ENCODE measurements at regions not wholly inside any gene's neighbourhood (a gene's known extent, or its start where the extent isn't known, plus 50 kb on each side); places are given as distances from the start of the nearest gene placed in this dataset.
"Not testable (repeated sequence)": the region's sequence is repeated elsewhere in the genome, so short reads cannot be mapped to it uniquely, and the experiment has no call there.

DNA sequence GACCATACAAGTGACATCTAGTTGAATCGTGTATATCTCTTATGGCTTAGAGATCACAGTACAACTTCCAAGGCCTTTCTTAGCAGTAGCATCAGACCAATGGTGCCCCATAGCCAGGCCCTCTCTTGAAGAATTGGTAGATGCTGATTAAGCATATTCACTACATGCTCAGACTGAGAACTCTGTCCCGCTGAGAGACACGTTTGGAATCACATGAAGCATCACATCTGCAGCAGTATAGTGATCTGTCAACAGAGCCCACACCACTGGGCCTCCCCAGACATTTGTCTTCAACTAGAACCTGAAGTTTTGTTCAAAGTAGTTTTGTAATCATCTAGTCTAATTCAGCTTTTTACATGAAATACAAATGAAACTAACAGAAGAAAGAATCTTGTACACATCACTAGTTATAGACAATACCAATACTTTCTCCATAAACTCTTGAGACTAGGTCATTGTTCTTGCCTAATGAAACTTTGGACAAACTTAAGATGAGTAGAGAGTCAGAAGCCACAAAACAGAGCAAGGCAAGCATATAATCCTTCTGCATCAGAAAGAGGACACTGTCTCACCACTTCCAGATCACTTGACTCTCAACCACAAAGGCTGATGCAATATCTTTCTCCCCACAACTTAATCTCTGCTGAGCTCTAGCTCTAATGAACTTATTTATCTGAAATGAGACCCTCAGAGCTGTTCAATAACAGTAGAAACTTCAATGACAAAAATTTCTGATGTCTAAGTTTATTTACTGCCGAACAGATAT, 182.7 kb downstream of the TBX18 start:
- DNase-seq (ENCODE audit: low read depth), result peak; percentile 96

DNA sequence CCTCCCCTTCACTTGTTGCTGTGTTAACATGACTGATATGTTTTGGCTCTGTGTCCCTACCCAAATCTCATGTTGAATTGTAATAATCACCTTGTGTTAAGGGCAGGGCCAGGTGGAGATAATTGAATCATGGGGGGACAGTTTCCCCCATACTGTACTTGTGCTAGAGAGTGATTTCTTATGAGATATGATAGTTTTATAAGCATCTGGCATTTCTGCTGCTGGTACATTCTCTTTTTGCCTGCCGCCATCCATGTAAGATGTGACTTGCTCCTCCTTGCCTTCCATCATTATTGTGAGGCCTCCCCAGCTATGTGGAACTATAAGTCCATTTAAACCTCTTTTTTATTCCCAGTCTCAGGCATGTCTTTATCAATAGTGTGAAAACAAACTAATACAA, 185.0 kb downstream of the TBX18 start:
- DNase-seq (ENCODE audit: low read depth), result no peak

DNA sequence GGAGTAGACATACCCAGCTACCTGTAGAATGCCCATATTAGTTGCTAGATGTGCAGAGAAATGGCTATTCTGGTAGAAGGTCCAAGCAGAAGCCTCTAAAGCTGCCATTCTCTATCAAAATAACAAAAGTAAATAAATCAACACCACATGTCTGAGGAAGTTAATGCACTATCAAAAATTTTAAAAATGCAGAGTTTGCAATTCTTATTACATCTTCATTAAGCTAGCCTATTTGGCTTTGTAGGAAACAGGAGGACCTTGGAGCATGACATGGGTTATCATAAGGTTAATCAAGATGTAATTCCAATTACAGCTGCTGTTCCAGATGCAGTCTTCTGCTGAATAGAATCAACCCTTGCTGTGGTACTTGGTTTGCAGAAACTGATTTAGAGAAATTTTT, 188.4 kb downstream of the TBX18 start:
- DNase-seq (ENCODE audit: low read depth), result no peak

DNA sequence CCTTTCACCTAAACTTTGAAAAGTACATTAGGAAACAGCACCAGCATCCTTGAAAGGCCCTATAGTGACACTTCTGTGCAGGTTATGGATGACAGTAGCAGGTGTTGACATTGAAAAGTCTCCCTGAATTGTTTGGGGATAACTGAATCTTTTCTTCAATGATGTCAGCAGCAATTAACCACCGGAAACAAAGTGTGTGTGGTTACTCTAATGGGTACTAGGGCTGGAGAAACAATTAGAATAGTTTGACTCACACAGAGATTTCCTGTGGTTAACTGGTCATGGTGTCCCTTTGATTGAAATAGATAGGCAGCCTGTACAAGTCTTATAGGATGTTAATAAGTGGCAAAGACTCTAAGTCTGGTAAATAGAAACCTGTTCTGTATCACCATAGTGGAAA, 189.1 kb downstream of the TBX18 start:
- peak; percentile 48 for DNase-seq (ENCODE audit: low read depth)

DNA sequence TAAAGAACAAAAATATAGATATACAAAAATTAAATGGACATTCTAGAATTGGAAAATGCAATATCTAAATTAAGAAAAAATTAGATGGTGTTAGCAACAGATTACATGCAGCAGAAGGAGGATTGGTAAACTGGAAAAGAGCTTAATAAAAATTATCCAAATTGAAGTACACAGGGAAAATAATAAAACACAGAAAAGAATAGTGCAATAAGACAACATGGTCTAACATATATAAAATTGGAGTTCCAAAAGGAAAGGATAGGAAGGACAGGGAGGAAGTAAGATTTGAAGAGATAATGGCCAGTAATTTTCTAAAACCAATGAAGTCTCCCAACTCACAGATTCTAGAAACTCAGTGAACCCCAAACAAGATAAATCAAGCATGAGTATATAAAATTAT, 194.5 kb downstream of the TBX18 start:
- DNase-seq (ENCODE audit: low read depth), result no peak

DNA sequence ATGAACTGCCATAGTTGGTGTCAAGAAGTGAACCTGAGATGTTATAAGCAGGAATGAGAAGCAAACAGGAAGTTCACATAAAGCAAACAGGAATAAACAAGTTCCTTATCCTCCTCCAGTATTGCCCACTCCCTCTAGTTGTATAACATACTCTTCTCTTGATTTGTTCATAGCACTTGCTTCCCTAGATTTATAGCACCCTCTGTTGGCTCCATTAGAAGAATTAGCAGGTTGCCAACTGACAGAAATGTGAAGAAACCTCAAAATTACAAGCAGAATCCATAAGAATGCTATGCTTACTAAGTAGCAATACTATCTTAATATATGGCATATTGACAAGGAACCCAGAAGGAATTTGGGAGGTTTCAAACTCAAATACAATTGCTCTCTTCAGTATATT, 195.4 kb downstream of the TBX18 start:
- peak; percentile 71 for DNase-seq (ENCODE audit: low read depth)

DNA sequence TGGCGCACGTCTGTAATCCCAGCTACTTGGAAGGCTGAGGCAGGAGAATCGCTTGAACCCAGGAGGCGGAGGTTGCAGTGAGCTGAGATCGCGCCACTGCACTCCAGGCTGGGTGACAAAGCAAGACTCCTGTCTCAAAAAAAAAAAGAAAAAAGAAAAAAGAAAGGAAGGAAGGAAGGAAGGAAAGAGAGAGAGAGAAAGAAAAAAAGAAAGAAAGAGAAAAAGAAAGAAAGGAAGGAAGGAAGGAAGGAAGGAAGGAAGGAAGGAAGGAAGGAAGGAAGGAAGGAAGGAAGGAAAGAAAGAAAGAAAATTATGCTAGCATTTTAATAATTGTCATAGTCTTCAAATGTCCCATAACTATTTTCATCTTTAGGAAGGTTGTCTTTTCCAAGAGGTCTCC, 198.7 kb downstream of the TBX18 start:
- DNase-seq (ENCODE audit: low read depth), result not testable (repeated sequence)

DNA sequence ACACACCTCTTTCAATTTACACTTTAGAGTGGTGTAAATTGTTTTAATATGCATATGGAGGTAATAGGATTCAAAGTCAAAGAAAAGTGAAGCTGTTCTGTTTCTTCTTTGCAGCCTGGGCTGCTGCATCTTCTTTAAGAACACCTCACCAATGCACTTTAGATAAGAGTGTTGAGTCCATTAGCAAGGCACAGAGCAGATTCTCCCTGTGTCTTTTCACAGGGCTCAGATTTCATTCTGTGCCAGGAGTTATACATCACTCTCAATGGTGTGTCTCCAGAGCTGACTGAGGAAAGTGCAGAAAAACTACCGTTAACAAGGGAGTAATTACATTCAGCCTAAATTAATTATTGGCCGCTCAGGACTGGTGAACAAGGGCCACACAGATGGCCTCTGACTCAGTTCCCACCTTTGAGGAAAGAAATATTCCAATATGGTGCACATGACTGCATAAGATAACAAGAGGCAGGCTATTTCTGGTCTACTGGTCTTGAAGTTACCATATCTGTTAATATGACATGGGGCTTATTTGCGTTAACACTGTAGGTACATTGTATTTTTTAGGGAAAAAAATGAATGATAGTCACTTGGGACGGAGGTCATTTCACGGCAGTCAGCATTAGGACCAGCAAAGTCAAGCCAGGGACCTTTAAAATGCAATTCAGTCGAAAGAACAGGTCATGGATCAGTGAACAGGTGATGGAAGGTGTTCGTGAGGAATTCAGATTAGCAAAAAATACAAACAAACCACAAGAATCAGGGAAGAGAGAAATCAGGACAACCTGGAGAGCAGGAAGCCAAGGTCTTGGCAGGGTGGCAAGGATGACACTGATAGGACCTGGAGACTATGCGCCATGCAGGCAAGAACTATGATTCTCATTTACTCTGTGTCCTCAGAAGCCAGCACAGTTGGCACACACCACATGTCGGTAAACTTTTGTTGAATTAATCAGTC, 203.7 kb downstream of the TBX18 start:
- no peak for DNase-seq (ENCODE audit: low read depth)

DNA sequence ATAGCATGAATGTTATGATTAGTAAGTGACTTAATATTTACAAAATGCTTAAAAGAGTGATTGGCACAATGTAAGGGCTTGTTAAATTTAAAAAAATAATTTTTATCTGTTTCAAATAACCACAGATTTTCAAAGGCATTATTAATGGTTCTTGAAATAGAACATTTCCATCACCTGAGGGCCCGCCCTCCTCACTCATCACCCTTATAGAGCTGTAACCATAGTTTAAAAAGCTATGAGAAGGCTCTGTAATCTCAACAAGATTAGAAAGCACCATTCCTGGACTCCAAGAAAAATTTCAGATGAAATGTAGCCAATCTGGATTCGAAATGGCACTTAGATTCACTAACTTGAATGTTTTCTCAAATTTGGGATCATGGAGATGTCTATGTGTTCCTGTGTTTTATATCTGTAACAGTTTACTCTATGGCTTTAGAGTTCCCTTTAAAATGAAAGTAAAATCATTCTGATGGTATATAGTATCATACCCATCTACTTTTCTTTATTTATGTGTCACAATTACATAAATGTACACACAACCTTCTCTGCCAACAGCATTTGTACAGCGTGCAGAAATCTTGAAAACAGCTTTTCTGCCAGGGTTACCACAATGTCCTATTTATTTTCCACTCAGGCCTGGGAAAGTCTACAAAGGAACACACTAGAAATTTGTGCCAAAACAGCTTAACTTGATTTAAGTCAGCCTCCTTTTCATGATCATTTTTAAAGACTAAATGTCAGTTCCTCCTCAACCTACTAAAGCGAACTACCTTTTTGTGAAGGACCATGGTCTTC, 207.7 kb downstream of the TBX18 start:
- no peak for DNase-seq (ENCODE audit: low read depth)

DNA sequence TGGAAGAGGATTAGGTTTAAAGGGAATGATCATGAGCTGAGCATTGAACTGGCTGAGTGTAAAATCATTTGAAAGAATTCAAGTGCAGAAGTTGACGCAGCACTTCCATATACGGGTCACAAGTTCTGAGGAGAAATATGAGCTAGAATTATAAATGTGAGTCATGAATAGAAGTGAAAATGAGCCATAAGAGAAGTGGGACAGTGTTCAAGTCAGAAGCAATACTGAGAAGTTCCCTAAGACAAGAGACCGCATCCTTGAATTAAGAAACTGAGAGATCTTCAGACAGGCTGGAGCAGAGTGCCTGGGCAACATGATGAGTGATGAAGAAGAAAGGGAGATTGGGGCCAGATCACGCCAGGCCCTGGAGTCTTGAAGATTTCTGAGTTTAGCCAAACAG, 209.7 kb downstream of the TBX18 start:
- peak; percentile 38 for DNase-seq (ENCODE audit: low read depth)

DNA sequence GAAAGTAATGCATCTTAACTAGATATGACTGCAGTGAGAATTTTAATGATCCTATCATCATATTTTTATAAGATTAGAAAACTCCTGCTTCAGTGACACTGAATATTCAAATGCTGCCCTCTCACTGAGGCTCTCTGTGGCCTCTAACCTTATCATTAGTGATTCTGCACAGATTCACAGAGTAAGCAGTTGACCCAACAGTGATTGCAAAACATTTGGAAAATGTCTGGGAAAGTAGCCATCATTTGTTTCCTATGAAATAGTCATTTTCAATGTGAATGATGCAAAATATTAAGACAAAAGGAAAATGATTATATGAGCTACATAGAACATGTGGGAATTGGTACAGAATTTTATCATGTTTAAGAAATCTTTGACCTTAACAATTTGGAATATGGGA, 210.3 kb downstream of the TBX18 start:
- DNase-seq (ENCODE audit: low read depth), result peak; percentile 52

DNA sequence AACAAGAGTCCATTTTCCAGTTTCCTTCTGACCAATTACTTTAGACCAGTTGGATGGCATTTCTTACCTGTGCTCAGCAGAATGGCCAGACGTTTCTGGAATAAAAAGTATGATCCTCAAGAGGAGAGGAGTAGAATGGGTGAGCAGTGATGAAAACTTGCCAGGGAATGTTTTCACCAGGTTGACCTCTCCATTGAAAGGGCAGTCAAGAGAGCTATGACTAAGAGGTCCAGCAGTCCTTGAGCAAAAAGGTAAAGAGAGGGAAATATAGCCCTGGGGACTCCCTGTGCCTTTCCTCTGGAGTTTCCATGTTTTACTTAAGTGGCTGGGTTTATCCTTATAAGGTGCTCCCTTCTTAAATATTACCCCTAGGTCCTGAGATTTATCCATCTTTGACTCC, 210.9 kb downstream of the TBX18 start:
- peak; percentile 50 for DNase-seq (ENCODE audit: low read depth)

DNA sequence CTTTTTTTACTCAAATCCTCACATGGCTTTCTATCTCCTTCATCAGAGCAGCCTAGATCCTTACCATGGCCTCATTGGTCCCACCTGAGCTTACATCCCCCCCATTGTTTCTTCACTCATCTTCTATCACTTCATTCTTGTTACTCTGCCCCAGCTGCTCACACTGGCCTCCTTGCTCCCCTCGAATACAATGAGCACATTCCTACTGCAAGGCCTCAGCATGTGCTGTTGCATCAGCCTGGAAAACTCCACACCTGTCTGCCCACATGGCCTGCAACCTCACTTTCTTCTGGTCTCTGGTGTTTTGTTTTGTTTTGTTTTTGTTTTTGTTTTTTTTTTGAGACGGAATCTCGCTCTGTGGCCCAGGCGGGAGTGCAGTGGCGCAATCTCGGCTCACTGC, 212.6 kb downstream of the TBX18 start:
- no peak for DNase-seq (ENCODE audit: low read depth)

DNA sequence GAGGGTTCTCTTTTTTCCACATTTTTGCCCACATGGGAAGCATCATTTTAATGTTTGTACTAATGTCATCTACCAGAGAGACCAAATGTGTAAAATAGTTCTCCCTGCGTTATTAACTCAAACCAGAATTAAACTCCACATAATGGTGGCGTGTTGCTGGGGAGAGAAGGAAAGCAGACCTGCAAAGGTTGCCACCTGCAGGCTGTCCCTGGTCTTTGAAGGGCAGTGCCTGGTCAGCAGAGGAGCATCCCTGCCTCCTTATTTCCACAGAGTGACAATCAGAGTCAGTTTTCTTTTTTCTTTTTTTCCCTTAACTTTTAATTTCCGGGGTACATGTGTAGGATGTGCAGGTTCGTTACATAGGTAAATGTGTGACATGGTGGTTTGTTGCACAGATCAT, 214.5 kb downstream of the TBX18 start:
- DNase-seq (ENCODE audit: low read depth), result peak; percentile 28

DNA sequence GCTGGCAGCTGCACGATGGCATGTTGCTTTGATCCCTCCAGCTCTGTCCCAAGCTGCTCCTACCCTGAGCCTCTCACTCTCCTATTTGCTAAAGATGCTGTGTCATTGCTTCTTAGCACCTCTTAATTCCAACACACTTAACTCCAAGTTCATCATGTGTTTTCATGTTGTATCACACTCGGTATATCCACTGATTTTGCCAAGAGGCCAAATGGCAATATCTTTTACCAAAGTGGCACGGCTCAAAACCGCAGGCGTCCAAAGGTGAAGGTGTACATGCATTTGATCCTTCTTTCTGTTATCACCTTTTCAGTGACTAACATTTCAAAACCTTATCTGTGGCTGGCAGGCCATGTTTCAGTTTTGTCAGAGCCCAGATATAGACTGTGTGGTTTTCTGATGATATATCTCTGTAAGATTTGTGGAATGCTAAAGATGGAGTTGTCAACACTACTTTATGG, 217.0 kb downstream of the TBX18 start:
- DNase-seq (ENCODE audit: low read depth), result peak; percentile 37

DNA sequence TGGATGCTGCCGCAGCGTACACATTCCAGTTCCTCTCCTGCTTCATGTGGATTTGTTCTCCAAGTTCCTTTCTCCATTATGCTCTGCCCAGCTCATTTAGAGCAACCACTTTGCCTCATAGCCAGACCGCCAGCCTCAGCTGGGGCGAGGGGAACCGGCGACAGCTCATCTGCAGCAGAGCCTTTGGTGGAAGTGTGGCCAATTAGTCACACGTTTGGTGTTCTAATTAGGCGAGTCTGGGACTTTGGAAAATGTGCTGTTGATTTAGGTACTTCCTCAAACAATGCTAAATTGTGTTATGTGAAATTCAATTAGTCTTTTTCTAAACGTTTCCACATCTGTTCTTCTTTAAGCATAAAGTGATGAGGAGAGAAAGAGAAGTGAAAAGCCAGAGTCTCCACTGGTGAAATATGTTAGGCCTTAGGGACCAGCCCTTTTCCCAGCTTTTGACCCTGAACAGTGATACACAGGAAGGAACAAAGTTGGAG, 217.9 kb downstream of the TBX18 start:
- no peak for DNase-seq (ENCODE audit: low read depth)

DNA sequence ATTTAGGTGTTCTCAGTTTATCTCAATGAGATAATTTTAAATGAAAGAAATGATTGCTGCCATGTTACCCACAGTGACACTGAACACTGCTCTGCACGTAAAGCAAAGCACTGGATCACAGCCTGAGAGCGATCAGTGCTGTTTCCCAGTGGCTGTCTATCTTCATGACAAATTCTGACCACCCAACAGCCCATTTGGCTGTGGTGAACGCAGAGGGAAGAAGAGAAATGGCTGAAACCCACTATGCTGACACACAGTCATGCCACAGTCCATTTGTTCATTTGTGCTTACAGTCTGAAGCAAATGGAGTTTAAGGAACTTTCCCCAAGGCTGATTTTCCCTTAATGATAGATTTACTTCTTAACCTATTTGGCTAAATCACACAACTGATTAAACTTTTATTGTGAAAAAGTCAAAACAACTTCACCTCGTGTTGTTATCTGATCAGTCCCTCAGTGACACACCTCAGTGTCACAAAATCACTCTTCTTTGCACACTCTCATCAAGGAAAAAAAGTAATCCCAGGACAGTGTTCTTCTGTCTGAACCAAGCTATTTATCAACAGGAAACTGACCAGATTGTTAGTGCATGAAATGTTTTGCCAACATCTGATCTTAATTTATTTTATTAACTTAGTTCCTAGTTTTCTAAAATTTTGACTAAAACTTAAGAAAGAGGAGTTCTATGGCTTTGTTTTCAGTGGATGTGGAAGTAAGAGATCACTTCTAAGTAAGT, 225.1 kb downstream of the TBX18 start:
- DNase-seq (ENCODE audit: low read depth), result no peak

DNA sequence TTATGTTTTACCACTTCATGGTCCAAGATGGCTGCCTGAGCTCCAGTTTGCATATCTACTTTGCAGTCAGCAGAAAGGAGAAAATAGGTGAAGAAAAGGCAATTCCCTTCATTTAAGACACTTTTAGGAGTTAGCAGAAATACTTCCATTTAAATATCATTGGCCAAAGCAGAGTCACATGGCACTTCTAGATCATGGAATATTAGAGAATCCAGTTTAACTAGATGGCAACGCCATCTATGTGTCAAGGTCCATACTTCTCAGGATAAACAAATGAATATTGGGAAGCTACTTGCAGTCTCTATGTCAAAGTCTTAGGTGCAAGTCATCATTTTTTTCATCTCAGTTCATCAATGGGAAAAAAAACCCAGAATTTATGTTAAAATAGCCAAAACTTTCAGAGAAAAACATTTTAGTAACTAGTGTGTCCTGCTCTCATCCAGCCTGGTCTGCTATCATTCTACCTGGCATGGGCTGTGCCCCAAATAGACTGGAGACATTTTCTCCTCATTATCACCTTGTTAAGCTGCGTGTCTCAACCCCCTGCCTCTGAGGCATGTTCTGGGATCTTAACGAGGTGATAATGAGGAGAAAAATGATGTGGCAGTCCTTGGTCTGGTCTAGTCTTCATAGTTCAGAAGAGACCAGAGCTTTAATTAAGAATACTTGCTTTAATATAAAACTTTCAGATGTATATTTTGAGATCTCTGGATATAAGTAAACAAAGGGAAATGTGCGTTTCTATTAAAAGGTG, 227.3 kb downstream of the TBX18 start:
- no peak for DNase-seq (ENCODE audit: low read depth)

DNA sequence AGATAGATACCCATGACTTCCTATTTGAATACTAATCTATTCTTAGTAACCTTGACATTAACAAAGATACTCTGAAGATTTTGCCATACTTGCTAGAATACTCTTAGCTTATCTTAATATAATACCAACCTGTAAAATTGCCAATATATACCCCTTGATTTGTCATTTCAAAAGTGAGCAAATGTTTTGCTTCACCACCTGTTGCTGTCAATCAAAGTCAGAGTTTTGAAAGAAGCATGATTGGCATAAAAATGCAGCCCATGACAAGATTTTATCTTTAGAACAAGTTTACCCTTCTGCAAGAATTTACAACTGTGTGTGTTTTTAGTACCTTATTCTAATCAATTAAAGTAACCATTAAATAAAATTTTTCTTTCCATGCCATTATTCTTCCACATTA, 236.2 kb downstream of the TBX18 start:
- DNase-seq (ENCODE audit: low read depth), result no peak

DNA sequence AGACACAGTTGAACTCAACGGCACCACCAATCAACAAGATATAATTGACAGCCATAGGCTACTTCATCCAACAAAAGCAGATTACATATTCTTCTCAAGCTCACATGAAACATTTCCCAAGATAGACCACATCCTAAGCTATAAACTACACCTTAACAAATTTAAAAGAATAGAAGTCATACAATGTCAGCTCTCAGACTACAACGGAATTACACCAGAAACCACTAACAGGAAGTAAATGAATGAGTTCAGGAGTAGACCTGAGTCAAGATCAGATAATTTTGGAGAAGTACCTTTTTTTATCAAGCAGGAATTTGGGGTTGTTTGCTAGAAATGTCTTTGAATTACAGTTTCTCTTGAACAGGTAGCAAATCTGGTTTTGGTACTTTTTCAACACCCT, 237.8 kb downstream of the TBX18 start:
- no peak for DNase-seq (ENCODE audit: low read depth)

DNA sequence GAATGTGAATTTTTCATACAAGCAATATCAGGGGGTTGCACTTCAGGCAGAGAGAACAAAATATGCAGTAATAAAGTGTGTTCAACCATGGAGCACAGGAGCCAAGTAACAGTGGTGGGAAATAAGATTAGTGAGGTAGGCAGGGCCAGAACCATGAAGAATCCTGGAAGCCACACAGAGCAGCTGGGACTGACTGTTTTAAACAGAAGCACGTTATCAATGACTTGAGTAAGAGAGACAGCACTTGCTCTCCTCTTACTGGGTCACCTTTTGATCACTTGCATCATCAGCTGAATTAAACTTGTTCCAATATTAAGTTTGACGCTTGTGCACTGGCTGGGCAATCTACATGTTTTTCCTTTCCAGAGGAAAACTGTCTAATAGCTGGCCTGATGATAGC, 238.5 kb downstream of the TBX18 start:
- no peak for DNase-seq (ENCODE audit: low read depth)

All from iris pigment epithelial cell (primary cell).